ENCODE measurements at regions not wholly inside any gene's neighbourhood (a gene's known extent, or its start where the extent isn't known, plus 50 kb on each side); places are given as distances from the start of the nearest gene placed in this dataset.

DNA sequence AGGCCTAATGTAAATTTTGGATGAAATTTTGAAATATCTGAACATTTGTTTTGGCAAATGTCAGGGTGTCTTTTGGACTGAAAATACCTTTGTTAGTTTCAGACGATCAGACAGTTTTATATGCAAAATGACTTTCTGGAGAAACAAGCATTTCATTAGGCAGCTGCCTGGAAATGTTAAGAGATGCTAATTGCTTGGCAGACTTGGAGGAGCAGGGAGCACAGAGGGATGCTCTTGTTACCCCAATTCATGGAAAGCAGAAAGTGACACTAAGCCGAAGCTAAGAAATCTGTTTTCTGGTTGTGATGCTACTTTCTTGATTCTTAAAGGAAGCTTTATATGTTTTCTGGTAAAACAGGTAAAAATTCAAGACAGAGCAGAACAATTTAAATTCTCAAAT is 204.3 kb upstream of the GBE1 start:
- in situ Hi-C loops (cut with MboI), result no loop called here
- no peak overlapping the region for H2AFZ ChIP-seq
- WGBS, 2 experiments (ENCODE audit: low coverage in 1 of 2, low lambda C conversion rate in 2 of 2, missing lambda C conversion rate in 2 of 2), result 80 to 90% methylated on average over 2 of the region's 2 CpGs
- H3K79me2 ChIP-seq (ENCODE audit: insufficient read depth), result no peaks in the 10 kb centered on the region
- H3K9ac ChIP-seq, result no peak overlapping the region
- TF ChIP-seq EZH2phosphoT487 (IDR thresholded peaks at IDR 0.05; ENCODE audit: insufficient read depth, low read depth) (no peak), EZH2 (IDR thresholded peaks at IDR 0.05; ENCODE audit: insufficient read depth, poor library complexity, severe bottlenecking) (no peak)
- no peaks in the 10 kb centered on the region for H3K9me3 ChIP-seq (ENCODE audit: low read depth)
- H3K4me1 ChIP-seq (ENCODE audit: insufficient read depth), result peaks cover 24% of the 10 kb centered on the region
- H3K9me2 ChIP-seq (ENCODE audit: insufficient read depth), result 0 out of 2 replicates have a peak, but pooled peaks cover 6% of the 10 kb centered on the region
- H3K27ac ChIP-seq, result no peak overlapping the region
- H4K20me1 ChIP-seq (ENCODE audit: insufficient read depth), result no peaks in the 10 kb centered on the region
- no peaks in the 10 kb centered on the region for H3K27me3 ChIP-seq (replicated peaks; ENCODE audit: insufficient read depth)
- no peak overlapping the region for H3K4me2 ChIP-seq (ENCODE audit: unreplicated experiment)
- no peak for DNase-seq
- no peak overlapping the region for H3K4me3 ChIP-seq
- H3F3A ChIP-seq (ENCODE audit: insufficient read depth), result no peaks in the 10 kb centered on the region
- H3K36me3 ChIP-seq (ENCODE audit: low read depth), result no peaks in the 10 kb centered on the region

- H3K4me1 ChIP-seq (ENCODE audit: insufficient read depth), result peaks cover 33% of the 10 kb centered on the region
- no peaks in the 10 kb centered on the region for H4K20me1 ChIP-seq (ENCODE audit: insufficient read depth)
- TF ChIP-seq EZH2phosphoT487 (IDR thresholded peaks at IDR 0.05; ENCODE audit: insufficient read depth, low read depth), result no peak
- no peak for TF ChIP-seq EZH2 (IDR thresholded peaks at IDR 0.05; ENCODE audit: insufficient read depth, poor library complexity, severe bottlenecking)
- H3K4me3 ChIP-seq, result no peak overlapping the region
- 0 out of 2 replicates have a peak, but pooled peaks cover 6% of the 10 kb centered on the region for H3K9me2 ChIP-seq (ENCODE audit: insufficient read depth)
- no peak overlapping the region for H3K27ac ChIP-seq
- H3K27me3 ChIP-seq (replicated peaks; ENCODE audit: insufficient read depth), result no peaks in the 10 kb centered on the region
- in situ Hi-C loops (cut with MboI), result no loop called here
- no peak overlapping the region for H2AFZ ChIP-seq
- H3K9me3 ChIP-seq (ENCODE audit: low read depth), result no peaks in the 10 kb centered on the region
- no peaks in the 10 kb centered on the region for H3K79me2 ChIP-seq (ENCODE audit: insufficient read depth)
- no peak overlapping the region for H3K9ac ChIP-seq
- H3K36me3 ChIP-seq (ENCODE audit: low read depth), result no peaks in the 10 kb centered on the region
- H3F3A ChIP-seq (ENCODE audit: insufficient read depth), result peaks cover 19% of the 10 kb centered on the region
- DNase-seq, result peak; percentile 47
- WGBS, 2 experiments (ENCODE audit: low coverage in 1 of 2, low lambda C conversion rate in 2 of 2, missing lambda C conversion rate in 2 of 2), result 93 to 95% methylated on average over 2 of the region's 2 CpGs
- no peak overlapping the region for H3K4me2 ChIP-seq (ENCODE audit: unreplicated experiment)
These were observed 201.0 kb upstream of the GBE1 start for GRCh38 chr3:81962396-81962795.

DNA sequence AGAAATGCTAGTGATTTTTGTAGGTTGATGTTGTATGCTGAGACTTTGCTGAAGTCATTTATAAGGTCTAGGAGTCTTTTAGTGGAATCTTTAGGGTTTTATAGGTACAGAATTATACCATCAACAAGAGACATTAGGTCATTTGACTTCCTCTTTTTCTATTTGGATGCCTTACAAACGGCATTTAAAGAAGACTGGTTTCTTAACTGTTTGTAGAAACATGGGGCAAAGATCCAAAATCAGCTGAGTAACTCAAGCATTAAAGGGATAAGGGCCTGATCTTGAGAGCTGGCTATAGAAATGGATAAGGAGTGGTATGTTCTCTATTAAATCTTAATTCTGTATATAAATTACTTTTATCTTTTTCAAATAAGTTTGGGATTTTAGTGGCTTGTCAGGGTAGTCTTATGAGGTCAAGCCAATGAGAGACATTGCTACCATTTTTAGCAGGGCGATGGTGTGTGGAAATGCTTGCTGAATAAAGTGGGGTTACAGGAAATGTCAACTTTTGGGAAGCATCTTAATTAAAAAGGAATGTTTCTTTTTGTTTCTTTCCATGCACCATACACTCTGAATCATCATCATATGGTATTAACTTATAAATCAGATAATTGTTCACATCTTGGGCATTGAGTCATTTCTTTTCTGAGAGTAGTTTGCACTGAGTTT is 197.7 kb upstream of the GBE1 start:
- no peaks in the 10 kb centered on the region for H3K36me3 ChIP-seq (ENCODE audit: low read depth)
- H3K4me3 ChIP-seq, result no peak overlapping the region
- peak; percentile 84 for DNase-seq
- 0 to 2% methylated on average over 2 of the region's 2 CpGs for WGBS, 2 experiments (ENCODE audit: low coverage in 1 of 2, low lambda C conversion rate in 2 of 2, missing lambda C conversion rate in 2 of 2)
- peak overlapping the region; percentile 39 for H3K4me2 ChIP-seq (ENCODE audit: unreplicated experiment)
- 0 out of 2 replicates have a peak, but pooled peaks cover 6% of the 10 kb centered on the region for H3K9me2 ChIP-seq (ENCODE audit: insufficient read depth)
- H3K79me2 ChIP-seq (ENCODE audit: insufficient read depth), result no peaks in the 10 kb centered on the region
- in situ Hi-C loops (cut with MboI), result no loop called here
- H3F3A ChIP-seq (ENCODE audit: insufficient read depth), result peaks cover 19% of the 10 kb centered on the region
- TF ChIP-seq EZH2phosphoT487 (IDR thresholded peaks at IDR 0.05; ENCODE audit: insufficient read depth, low read depth) (no peak), EZH2 (IDR thresholded peaks at IDR 0.05; ENCODE audit: insufficient read depth, poor library complexity, severe bottlenecking) (no peak)
- H3K9ac ChIP-seq, result no peak overlapping the region
- H2AFZ ChIP-seq, result no peak overlapping the region
- H3K27me3 ChIP-seq (replicated peaks; ENCODE audit: insufficient read depth), result no peaks in the 10 kb centered on the region
- peak overlapping the region; percentile 8; the same call in 1 of the 2 replicates for H3K27ac ChIP-seq
- H4K20me1 ChIP-seq (ENCODE audit: insufficient read depth), result no peaks in the 10 kb centered on the region
- no peaks in the 10 kb centered on the region for H3K9me3 ChIP-seq (ENCODE audit: low read depth)
- H3K4me1 ChIP-seq (ENCODE audit: insufficient read depth), result peaks cover 37% of the 10 kb centered on the region

GRCh38 chr3:81955878-81956277 is 194.4 kb upstream of the GBE1 start:
- 17 to 22% methylated on average over 4 of the region's 4 CpGs for WGBS, 2 experiments (ENCODE audit: low coverage in 1 of 2, low lambda C conversion rate in 2 of 2, missing lambda C conversion rate in 2 of 2)

More at GRCh38 chr3:81955878-81956277, 194.4 kb upstream of the GBE1 start:
- Histone ChIP-seq H3K9me3 (ENCODE audit: low read depth) (no peaks in the 10 kb centered on the region), H3K27me3 (replicated peaks; ENCODE audit: insufficient read depth) (no peaks in the 10 kb centered on the region), H2AFZ (peak overlapping the region; percentile 65), H4K20me1 (ENCODE audit: insufficient read depth) (no peaks in the 10 kb centered on the region), H3K79me2 (ENCODE audit: insufficient read depth) (no peaks in the 10 kb centered on the region), H3K27ac (no peak overlapping the region), H3K4me3 (peak overlapping the region; percentile 53), H3K4me1 (ENCODE audit: insufficient read depth) (peaks cover 31% of the 10 kb centered on the region), H3F3A (ENCODE audit: insufficient read depth) (peaks cover 19% of the 10 kb centered on the region), H3K9ac (peak overlapping the region; percentile 13; the same call in 1 of the 2 replicates), H3K36me3 (ENCODE audit: low read depth) (no peaks in the 10 kb centered on the region), H3K9me2 (ENCODE audit: insufficient read depth) (no peaks in the 10 kb centered on the region), H3K4me2 (ENCODE audit: unreplicated experiment) (peak overlapping the region; percentile 74)
- DNase-seq, result peak; percentile 23
- in situ Hi-C loops (cut with MboI), result no loop called here
- TF ChIP-seq EZH2phosphoT487 (IDR thresholded peaks at IDR 0.05; ENCODE audit: insufficient read depth, low read depth), result no peak
- TF ChIP-seq EZH2 (IDR thresholded peaks at IDR 0.05; ENCODE audit: insufficient read depth, poor library complexity, severe bottlenecking), result no peak
